NCI-H446 treated with DMSO at 0.1 percent for 48 hours (cell line): ENCODE measurements at regions not wholly inside any gene's neighbourhood (a gene's known extent, or its start where the extent isn't known, plus 50 kb on each side); places are given as distances from the start of the nearest gene placed in this dataset.
"Not testable (repeated sequence)": the region's sequence is repeated elsewhere in the genome, so short reads cannot be mapped to it uniquely, and the experiment has no call there.

Source experiments
- DNase-seq: peaks from one replicate; lab custom pipeline; 2025; lab: John Stamatoyannopoulos, UW

GRCh38 chr2:185988907-185989306 is 250.3 kb downstream of the FSIP2 start:
- not testable (repeated sequence) for DNase-seq

- DNase-seq: no peak
Measured at GRCh38 chr2:185990861-185991525, 252.4 kb downstream of the FSIP2 start.

GRCh38 chr2:185998562-185999070 is 260.0 kb downstream of the FSIP2 start:
- no peak for DNase-seq

GRCh38 chr2:186009341-186009740 is 270.7 kb downstream of the FSIP2 start:
- no peak for DNase-seq

GRCh38 chr2:186017278-186017677 is 278.7 kb downstream of the FSIP2 start:
- DNase-seq: no peak

GRCh38 chr2:186024921-186025320 is 286.3 kb downstream of the FSIP2 start:
- DNase-seq: no peak

- no peak for DNase-seq
Measured at GRCh38 chr2:186027922-186028321, 289.3 kb downstream of the FSIP2 start.

- DNase-seq: no peak
Measured at GRCh38 chr2:186031229-186031628, 292.6 kb downstream of the FSIP2 start.

- DNase-seq: no peak
Measured at GRCh38 chr2:186032102-186032738, 293.6 kb downstream of the FSIP2 start.

- DNase-seq: no peak
Measured at GRCh38 chr2:186032930-186033329, 294.3 kb downstream of the FSIP2 start.

- no peak for DNase-seq
Measured at GRCh38 chr2:186033541-186033940, 294.9 kb downstream of the FSIP2 start.

GRCh38 chr2:186036862-186037449 is 298.4 kb downstream of the FSIP2 start:
- no peak for DNase-seq

GRCh38 chr2:186042207-186043028 is 303.8 kb downstream of the FSIP2 start:
- DNase-seq: no peak

- no peak for DNase-seq
Measured at GRCh38 chr2:186044761-186045160, 306.2 kb downstream of the FSIP2 start.

GRCh38 chr2:186052930-186053329 is 314.3 kb downstream of the FSIP2 start:
- no peak for DNase-seq

GRCh38 chr2:186058614-186059013 is 320.0 kb downstream of the FSIP2 start:
- DNase-seq: peak; percentile 24

- DNase-seq: peak; percentile 63
Measured at GRCh38 chr2:186059096-186059495, 320.5 kb downstream of the FSIP2 start.

GRCh38 chr2:186060744-186061440 is 322.3 kb downstream of the FSIP2 start:
- no peak for DNase-seq

GRCh38 chr2:186064507-186064906 is 325.9 kb downstream of the FSIP2 start:
- no peak for DNase-seq

- no peak for DNase-seq
Measured at GRCh38 chr2:186065491-186065890, 326.9 kb downstream of the FSIP2 start.

- no peak for DNase-seq
Measured at GRCh38 chr2:186068139-186068801, 329.7 kb downstream of the FSIP2 start.
